ENCODE measurements at regions not wholly inside any gene's neighbourhood (a gene's known extent, or its start where the extent isn't known, plus 50 kb on each side); places are given as distances from the start of the nearest gene placed in this dataset.
"Not testable (repeated sequence)": the region's sequence is repeated elsewhere in the genome, so short reads cannot be mapped to it uniquely, and the experiment has no call there.

DNA sequence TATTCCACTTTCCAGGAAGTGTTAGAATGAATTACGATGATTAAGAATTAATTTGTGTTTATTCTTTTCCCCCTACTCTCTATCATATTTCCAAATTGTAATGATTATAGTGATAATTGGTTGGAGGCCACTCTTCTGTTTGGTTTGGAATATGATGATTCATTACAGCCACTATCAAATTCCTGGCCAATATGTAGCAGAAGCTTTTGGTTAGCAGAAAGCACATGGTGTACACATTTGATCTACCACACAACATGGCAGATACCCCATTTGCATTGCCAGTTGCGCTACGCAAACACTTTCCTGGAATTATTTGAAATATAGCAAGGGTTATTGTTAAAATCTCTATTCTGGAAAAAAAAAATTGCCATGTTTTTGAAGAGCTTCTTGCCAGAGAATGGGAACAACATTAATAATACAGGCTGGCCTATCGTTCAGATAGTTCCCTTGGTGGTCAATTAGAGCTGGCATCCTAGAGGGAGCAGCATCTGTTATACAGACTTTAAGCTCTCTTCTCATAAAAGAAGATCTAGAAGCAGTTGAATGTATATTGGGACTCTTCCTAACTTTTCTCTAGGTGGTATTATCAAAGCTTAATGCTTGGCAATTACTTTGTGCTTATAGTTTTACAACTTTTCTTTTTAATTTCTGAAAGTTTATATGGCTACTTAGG, 455.0 kb upstream of the ACTBL2 start:
- DNase-seq (no peak), ATAC-seq (ENCODE audit: low read depth in 2 of 2) (no peak)
- Histone ChIP-seq H3K27ac (ENCODE audit: insufficient read depth, low read length, poor library complexity, severe bottlenecking) (no peak overlapping the region), H3K36me3 (ENCODE audit: control insufficient read depth, insufficient read depth, low read length) (no peaks in the 10 kb centered on the region), H3K9me3 (ENCODE audit: control insufficient read depth in 2 of 2, low read length in 2 of 2) (no peaks in the 10 kb centered on the region), H3K27me3 (ENCODE audit: control insufficient read depth, insufficient read depth, low read length) (no peaks in the 10 kb centered on the region), H3K4me3 (ENCODE audit: low read depth, low read length) (no peak overlapping the region), H3K4me1 (ENCODE audit: control insufficient read depth, insufficient read depth, low read length, poor library complexity, severe bottlenecking) (no peaks in the 10 kb centered on the region)
- no peaks in the 10 kb centered on the region for H3K36me3 Mint-ChIP-seq
- no peaks in the 10 kb centered on the region for H3K4me1 Mint-ChIP-seq
- no peak overlapping the region for H3K4me3 Mint-ChIP-seq
- peaks cover 4% of the 10 kb centered on the region for H3K27me3 Mint-ChIP-seq
- no peak overlapping the region for H3K27ac Mint-ChIP-seq
- peaks cover 0 to 12% (median 0%) of the 10 kb centered on the region in 7 donors for H3K9me3 Mint-ChIP-seq

DNA sequence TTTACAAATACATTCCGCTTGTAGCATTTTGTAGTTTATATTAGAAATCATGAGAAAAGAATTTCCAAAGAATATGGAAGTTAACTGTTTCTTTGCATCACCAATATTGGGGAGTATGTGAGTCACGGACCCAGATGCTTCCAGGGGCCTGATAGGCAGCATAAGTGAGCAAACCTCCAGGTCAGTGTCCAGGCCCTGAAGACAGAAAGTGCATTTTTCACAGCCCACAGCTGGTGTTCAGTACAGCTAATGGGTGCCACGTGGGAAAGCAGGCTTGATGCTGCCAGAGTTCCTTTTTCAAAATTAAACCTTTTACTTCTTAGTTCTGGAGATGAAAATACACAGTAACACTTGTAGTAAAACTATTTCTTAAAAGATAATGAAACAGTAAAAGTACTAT, 454.4 kb upstream of the ACTBL2 start:
- Histone ChIP-seq H3K27me3 (ENCODE audit: control insufficient read depth, insufficient read depth, low read length) (no peaks in the 10 kb centered on the region), H3K4me1 (ENCODE audit: control insufficient read depth, insufficient read depth, low read length, poor library complexity, severe bottlenecking) (no peaks in the 10 kb centered on the region), H3K4me3 (ENCODE audit: low read depth, low read length) (no peak overlapping the region), H3K36me3 (ENCODE audit: control insufficient read depth, insufficient read depth, low read length) (no peaks in the 10 kb centered on the region), H3K9me3 (ENCODE audit: control insufficient read depth in 2 of 2, low read length in 2 of 2) (no peaks in the 10 kb centered on the region), H3K27ac (ENCODE audit: insufficient read depth, low read length, poor library complexity, severe bottlenecking) (no peak overlapping the region)
- ATAC-seq (ENCODE audit: low read depth in 2 of 2) = no peak
- Mint-ChIP-seq H3K36me3 (no peaks in the 10 kb centered on the region), H3K4me1 (no peaks in the 10 kb centered on the region), H3K9me3 (peaks cover 0 to 14% (median 0%) of the 10 kb centered on the region in 7 donors), H3K27me3 (peaks cover 4% of the 10 kb centered on the region), H3K27ac (no peak overlapping the region), H3K4me3 (no peak overlapping the region)
- no peak for DNase-seq

DNA sequence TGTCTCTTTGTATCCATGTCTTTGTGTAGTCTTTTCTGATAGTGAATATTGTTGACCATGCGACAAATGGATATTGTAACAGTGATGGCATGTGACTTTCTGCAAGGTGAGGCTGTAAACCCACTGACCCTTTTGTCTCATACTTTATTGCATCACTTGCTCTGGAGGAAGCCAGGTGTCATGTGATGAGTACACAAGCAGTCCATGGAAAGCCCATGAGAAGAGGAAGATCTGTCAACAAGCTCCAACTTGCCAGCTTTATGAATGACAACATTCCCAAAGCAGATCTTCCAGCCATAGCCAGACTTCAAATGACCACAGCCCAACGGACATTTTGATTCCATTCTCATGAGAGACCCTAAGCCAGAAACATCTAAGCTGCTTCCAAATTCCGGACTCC, 450.1 kb upstream of the ACTBL2 start:
- H3K4me1 Mint-ChIP-seq = no peaks in the 10 kb centered on the region
- peaks cover 0 to 8% (median 3%) of the 10 kb centered on the region in 7 donors for H3K9me3 Mint-ChIP-seq
- H3K27me3 ChIP-seq (ENCODE audit: control insufficient read depth, insufficient read depth, low read length) = no peaks in the 10 kb centered on the region
- no peaks in the 10 kb centered on the region for H3K36me3 Mint-ChIP-seq
- no peak overlapping the region for H3K4me3 Mint-ChIP-seq
- no peaks in the 10 kb centered on the region for H3K9me3 ChIP-seq (ENCODE audit: control insufficient read depth in 2 of 2, low read length in 2 of 2)
- no peak for ATAC-seq (ENCODE audit: low read depth in 2 of 2)
- no peaks in the 10 kb centered on the region for H3K4me1 ChIP-seq (ENCODE audit: control insufficient read depth, insufficient read depth, low read length, poor library complexity, severe bottlenecking)
- no peaks in the 10 kb centered on the region for H3K36me3 ChIP-seq (ENCODE audit: control insufficient read depth, insufficient read depth, low read length)
- DNase-seq = no peak
- no peak overlapping the region for H3K27ac Mint-ChIP-seq
- peaks cover 4% of the 10 kb centered on the region for H3K27me3 Mint-ChIP-seq
- no peak overlapping the region for H3K4me3 ChIP-seq (ENCODE audit: low read depth, low read length)
- no peak overlapping the region for H3K27ac ChIP-seq (ENCODE audit: insufficient read depth, low read length, poor library complexity, severe bottlenecking)

DNA sequence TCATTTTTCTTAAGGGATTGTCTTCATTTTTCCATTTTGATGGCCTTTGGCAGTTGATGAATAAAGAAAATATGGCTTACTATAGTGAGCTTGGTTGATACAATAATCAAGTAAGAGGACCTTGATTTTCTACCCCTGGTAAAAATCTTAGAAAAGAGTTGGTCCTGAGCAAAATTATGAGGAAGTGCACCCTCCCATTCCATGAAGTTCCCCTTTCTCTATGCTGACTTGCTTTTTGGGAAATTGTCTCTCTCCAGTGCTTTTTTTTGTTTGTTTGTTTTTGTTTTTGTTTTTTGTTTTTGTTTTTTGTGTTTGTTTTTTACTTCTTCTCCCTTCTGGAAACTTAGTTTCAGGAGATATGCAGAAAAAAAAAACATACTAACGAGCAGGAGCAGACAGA, 449.2 kb upstream of the ACTBL2 start:
- Histone ChIP-seq H3K4me1 (ENCODE audit: control insufficient read depth, insufficient read depth, low read length, poor library complexity, severe bottlenecking) (no peaks in the 10 kb centered on the region), H3K27ac (ENCODE audit: insufficient read depth, low read length, poor library complexity, severe bottlenecking) (no peak overlapping the region), H3K27me3 (ENCODE audit: control insufficient read depth, insufficient read depth, low read length) (no peaks in the 10 kb centered on the region), H3K4me3 (ENCODE audit: low read depth, low read length) (no peak overlapping the region), H3K36me3 (ENCODE audit: control insufficient read depth, insufficient read depth, low read length) (no peaks in the 10 kb centered on the region), H3K9me3 (ENCODE audit: control insufficient read depth in 2 of 2, low read length in 2 of 2) (no peaks in the 10 kb centered on the region)
- peaks cover 0 to 8% (median 3%) of the 10 kb centered on the region in 7 donors for H3K9me3 Mint-ChIP-seq
- no peak for ATAC-seq (ENCODE audit: low read depth in 2 of 2)
- no peak overlapping the region for H3K4me3 Mint-ChIP-seq
- no peak overlapping the region for H3K27ac Mint-ChIP-seq
- H3K36me3 Mint-ChIP-seq = no peaks in the 10 kb centered on the region
- no peak for DNase-seq
- no peaks in the 10 kb centered on the region for H3K4me1 Mint-ChIP-seq
- peaks cover 4% of the 10 kb centered on the region for H3K27me3 Mint-ChIP-seq

DNA sequence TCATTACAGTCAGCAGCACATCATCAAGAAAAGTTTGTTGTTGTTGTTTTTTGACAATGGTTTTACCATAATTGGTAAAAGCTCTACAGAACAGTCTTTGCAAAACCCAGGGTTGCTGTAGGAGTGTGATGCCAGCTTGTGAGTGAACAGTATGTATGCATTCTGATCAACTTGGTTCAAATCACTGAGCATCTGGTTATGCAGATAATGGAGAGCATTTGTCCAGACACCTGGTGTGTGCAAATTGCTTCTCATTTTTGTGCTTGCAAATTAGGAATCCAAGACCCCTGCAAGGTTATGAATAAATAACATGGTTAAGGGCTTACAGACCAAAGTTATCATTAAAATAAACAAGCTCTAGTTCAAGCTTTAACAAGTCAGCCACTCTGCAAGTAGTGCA, 448.7 kb upstream of the ACTBL2 start:
- Histone ChIP-seq H3K4me3 (ENCODE audit: low read depth, low read length) (no peak overlapping the region), H3K9me3 (ENCODE audit: control insufficient read depth in 2 of 2, low read length in 2 of 2) (no peaks in the 10 kb centered on the region), H3K27me3 (ENCODE audit: control insufficient read depth, insufficient read depth, low read length) (no peaks in the 10 kb centered on the region), H3K27ac (ENCODE audit: insufficient read depth, low read length, poor library complexity, severe bottlenecking) (no peak overlapping the region), H3K4me1 (ENCODE audit: control insufficient read depth, insufficient read depth, low read length, poor library complexity, severe bottlenecking) (no peaks in the 10 kb centered on the region), H3K36me3 (ENCODE audit: control insufficient read depth, insufficient read depth, low read length) (no peaks in the 10 kb centered on the region)
- Mint-ChIP-seq H3K27me3 (peaks cover 4% of the 10 kb centered on the region), H3K27ac (no peak overlapping the region), H3K4me1 (no peaks in the 10 kb centered on the region), H3K36me3 (no peaks in the 10 kb centered on the region), H3K4me3 (no peak overlapping the region), H3K9me3 (peaks cover 0 to 8% (median 3%) of the 10 kb centered on the region in 7 donors)
- ATAC-seq (ENCODE audit: low read depth in 2 of 2) (no peak), DNase-seq (no peak)

DNA sequence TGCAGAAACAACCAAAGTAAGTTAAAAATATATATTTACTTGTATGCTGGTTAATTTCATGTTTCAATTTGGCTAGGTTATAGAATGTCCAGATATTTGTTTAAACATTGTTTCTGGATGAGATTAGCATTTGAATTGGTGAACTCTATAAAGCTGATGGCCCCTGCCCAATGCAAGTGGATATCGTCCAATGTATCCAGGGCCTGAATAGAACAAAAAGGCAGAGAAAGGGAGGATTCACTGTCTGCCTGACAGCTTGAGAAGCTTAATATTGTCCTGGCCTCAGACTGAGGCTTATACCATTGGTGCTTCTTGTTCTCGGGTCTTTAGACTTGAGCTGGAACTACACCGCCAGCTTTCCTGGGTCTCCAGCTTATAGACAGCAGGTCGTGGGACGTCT, 446.7 kb upstream of the ACTBL2 start:
- Mint-ChIP-seq H3K27ac (no peak overlapping the region), H3K9me3 (peaks cover 0 to 9% (median 6%) of the 10 kb centered on the region in 7 donors), H3K4me3 (no peak overlapping the region), H3K4me1 (no peaks in the 10 kb centered on the region), H3K36me3 (no peaks in the 10 kb centered on the region), H3K27me3 (no peaks in the 10 kb centered on the region)
- DNase-seq (no peak), ATAC-seq (ENCODE audit: low read depth in 2 of 2) (no peak)
- H3K4me1 ChIP-seq (ENCODE audit: control insufficient read depth, insufficient read depth, low read length, poor library complexity, severe bottlenecking) = no peaks in the 10 kb centered on the region
- H3K27ac ChIP-seq (ENCODE audit: insufficient read depth, low read length, poor library complexity, severe bottlenecking) = no peak overlapping the region
- H3K9me3 ChIP-seq (ENCODE audit: control insufficient read depth in 2 of 2, low read length in 2 of 2) = no peaks in the 10 kb centered on the region
- no peak overlapping the region for H3K4me3 ChIP-seq (ENCODE audit: low read depth, low read length)
- no peaks in the 10 kb centered on the region for H3K36me3 ChIP-seq (ENCODE audit: control insufficient read depth, insufficient read depth, low read length)
- H3K27me3 ChIP-seq (ENCODE audit: control insufficient read depth, insufficient read depth, low read length) = no peaks in the 10 kb centered on the region

DNA sequence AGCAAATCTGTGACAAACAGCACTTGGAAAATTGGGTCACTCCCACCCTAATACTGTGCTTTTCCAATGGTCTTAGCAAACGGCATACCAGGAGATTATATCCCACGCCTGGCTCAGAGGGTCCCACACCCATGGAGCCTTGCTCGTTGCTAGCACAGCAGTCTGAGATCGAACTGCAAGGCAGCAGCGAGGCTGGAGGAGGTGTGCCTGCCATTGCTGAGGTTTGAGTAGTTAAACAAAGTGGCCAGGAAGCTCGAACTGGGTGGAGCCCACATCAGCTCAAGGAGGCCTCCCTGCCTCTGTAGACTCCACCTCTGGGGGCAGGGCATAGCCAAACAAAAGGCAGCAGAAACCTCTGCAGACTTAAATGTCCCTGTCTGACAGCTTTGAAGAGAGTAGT, 440.5 kb upstream of the ACTBL2 start:
- ATAC-seq (ENCODE audit: low read depth in 2 of 2); H3K9me3 Mint-ChIP-seq; H3K4me1 ChIP-seq (ENCODE audit: control insufficient read depth, insufficient read depth, low read length, poor library complexity, severe bottlenecking); H3K27me3 Mint-ChIP-seq; H3K27me3 ChIP-seq (ENCODE audit: control insufficient read depth, insufficient read depth, low read length); DNase-seq; H3K4me3 Mint-ChIP-seq; H3K4me1 Mint-ChIP-seq; H3K9me3 ChIP-seq (ENCODE audit: control insufficient read depth in 2 of 2, low read length in 2 of 2); H3K4me3 ChIP-seq (ENCODE audit: low read depth, low read length); H3K36me3 ChIP-seq (ENCODE audit: control insufficient read depth, insufficient read depth, low read length); H3K36me3 Mint-ChIP-seq; H3K27ac Mint-ChIP-seq; H3K27ac ChIP-seq (ENCODE audit: insufficient read depth, low read length, poor library complexity, severe bottlenecking): not testable (repeated sequence)

DNA sequence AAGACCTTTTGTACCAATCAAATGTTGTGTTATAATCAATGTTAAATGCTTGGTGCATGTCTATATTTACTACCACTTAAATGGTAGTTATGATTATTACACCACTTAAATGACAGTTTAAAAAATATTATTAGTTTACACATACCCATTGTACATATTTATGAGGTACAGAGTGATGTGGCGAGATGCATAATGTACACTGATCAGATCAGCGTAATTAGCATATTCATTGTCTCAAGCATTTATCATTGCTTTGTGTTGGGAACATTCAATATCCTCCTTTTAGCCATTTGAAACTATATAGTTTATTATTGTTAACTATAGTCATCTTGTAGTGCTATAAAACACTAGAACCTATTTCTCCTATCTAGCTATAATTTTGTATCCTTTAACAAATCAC, 434.4 kb upstream of the ACTBL2 start:
- no peaks in the 10 kb centered on the region for H3K9me3 ChIP-seq (ENCODE audit: control insufficient read depth in 2 of 2, low read length in 2 of 2)
- H3K36me3 ChIP-seq (ENCODE audit: control insufficient read depth, insufficient read depth, low read length) = no peaks in the 10 kb centered on the region
- no peak overlapping the region for H3K4me3 ChIP-seq (ENCODE audit: low read depth, low read length)
- ATAC-seq (ENCODE audit: low read depth in 2 of 2) (no peak), DNase-seq (no peak)
- Mint-ChIP-seq H3K27ac (no peak overlapping the region), H3K4me3 (no peak overlapping the region), H3K36me3 (no peaks in the 10 kb centered on the region), H3K4me1 (no peaks in the 10 kb centered on the region), H3K27me3 (no peaks in the 10 kb centered on the region), H3K9me3 (peaks cover 0 to 2% (median 0%) of the 10 kb centered on the region in 7 donors)
- H3K27me3 ChIP-seq (ENCODE audit: control insufficient read depth, insufficient read depth, low read length) = no peaks in the 10 kb centered on the region
- H3K27ac ChIP-seq (ENCODE audit: insufficient read depth, low read length, poor library complexity, severe bottlenecking) = no peak overlapping the region
- H3K4me1 ChIP-seq (ENCODE audit: control insufficient read depth, insufficient read depth, low read length, poor library complexity, severe bottlenecking) = no peaks in the 10 kb centered on the region

All from CD4-positive, CD25-positive, alpha-beta regulatory T cell (primary cell).